ENCODE measurements at regions not wholly inside any gene's neighbourhood (a gene's known extent, or its start where the extent isn't known, plus 50 kb on each side); places are given as distances from the start of the nearest gene placed in this dataset.

GRCh38 chr13:64675255-64675892 lies 2554.8 kb downstream of the PCDH9 start:
- TF ChIP-seq, protein P1, sequence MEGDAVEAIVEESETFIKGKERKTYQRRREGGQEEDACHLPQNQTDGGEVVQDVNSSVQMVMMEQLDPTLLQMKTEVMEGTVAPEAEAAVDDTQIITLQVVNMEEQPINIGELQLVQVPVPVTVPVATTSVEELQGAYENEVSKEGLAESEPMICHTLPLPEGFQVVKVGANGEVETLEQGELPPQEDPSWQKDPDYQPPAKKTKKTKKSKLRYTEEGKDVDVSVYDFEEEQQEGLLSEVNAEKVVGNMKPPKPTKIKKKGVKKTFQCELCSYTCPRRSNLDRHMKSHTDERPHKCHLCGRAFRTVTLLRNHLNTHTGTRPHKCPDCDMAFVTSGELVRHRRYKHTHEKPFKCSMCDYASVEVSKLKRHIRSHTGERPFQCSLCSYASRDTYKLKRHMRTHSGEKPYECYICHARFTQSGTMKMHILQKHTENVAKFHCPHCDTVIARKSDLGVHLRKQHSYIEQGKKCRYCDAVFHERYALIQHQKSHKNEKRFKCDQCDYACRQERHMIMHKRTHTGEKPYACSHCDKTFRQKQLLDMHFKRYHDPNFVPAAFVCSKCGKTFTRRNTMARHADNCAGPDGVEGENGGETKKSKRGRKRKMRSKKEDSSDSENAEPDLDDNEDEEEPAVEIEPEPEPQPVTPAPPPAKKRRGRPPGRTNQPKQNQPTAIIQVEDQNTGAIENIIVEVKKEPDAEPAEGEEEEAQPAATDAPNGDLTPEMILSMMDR (IDR thresholded peaks at IDR 0.05; ENCODE audit: insufficient read depth, low read depth, low read length, missing control alignments): no peak
- peak; percentile 92 for DNase-seq (ENCODE audit: low read depth)
- no peak overlapping the region for H3K4me3 ChIP-seq (ENCODE audit: low read length)

- no peak overlapping the region for H3K4me3 ChIP-seq (ENCODE audit: low read length)
- no peak for DNase-seq (ENCODE audit: low read depth)
- TF ChIP-seq, protein P1 (IDR thresholded peaks at IDR 0.05; ENCODE audit: insufficient read depth, low read depth, low read length, missing control alignments): no peak
Measured at GRCh38 chr13:64674126-64674525, 2556.0 kb downstream of the PCDH9 start.

- no peak overlapping the region for H3K4me3 ChIP-seq (ENCODE audit: low read length)
- peak; percentile 82 for DNase-seq (ENCODE audit: low read depth)
- TF ChIP-seq, protein P1 (IDR thresholded peaks at IDR 0.05; ENCODE audit: insufficient read depth, low read depth, low read length, missing control alignments): no peak
Measured at GRCh38 chr13:64672751-64673150, 2557.4 kb downstream of the PCDH9 start.

DNA sequence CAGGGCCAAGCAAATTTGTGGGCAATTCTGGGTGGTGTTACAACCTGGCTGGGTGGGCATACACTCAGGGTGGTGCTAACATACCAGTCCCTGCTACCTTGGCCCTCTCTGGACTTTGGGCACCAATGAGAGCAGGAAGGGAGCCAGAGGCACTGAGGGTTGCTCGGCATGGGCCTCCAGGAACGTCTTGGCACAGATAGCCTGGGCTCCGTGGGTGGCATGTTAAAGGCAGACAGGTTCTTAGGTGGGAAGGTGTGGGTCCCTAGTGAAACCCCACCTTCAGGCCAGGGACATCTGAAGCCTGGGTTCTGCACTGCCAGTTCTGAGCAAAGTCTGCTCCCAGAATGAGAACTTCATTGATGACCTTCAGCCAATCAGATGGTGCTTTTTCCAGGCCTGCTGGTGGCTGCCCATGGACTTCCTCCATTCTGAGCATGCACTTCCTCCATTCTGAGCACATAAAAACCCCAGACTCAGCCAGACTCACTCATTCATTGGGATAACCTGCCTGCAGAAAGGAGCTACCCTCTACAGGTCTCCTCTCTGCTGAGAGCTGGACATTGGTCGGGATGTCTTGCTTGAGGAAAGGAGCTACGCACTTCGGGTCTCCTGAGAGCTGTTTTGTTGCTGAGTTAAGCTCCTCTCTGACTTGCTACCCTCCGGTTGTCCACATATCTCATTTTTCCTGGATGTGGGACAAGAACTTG lies 2567.1 kb downstream of the PCDH9 start:
- no peak for DNase-seq (ENCODE audit: low read depth)
- no peak overlapping the region for H3K4me3 ChIP-seq (ENCODE audit: low read length)
- TF ChIP-seq, protein P1 (IDR thresholded peaks at IDR 0.05; ENCODE audit: insufficient read depth, low read depth, low read length, missing control alignments): no peak

GRCh38 chr13:64648293-64648692 lies 2581.8 kb downstream of the PCDH9 start:
- TF ChIP-seq, protein P1 (IDR thresholded peaks at IDR 0.05; ENCODE audit: insufficient read depth, low read depth, low read length, missing control alignments): no peak

DNA sequence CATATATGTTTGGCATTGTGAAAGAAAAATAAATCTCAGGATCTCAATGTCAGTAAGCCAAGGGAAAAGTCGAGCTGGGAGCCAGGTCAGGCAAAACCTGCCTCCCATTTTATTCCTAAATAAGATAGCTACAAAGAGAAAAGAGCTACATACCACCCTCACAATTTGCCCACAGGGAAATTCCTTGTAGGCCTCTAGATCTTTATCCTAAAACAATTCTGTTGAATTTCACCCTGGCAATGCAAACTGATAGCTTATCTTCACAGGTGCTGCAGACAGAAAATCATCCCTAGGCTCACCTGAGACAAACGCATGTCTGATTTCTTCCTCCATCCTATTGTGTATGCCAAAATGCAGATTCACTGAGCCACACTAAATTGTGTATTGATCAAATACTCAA lies 2587.1 kb downstream of the PCDH9 start:
- DNase-seq (ENCODE audit: low read depth): no peak
- no peak overlapping the region for H3K4me3 ChIP-seq (ENCODE audit: low read length)
- TF ChIP-seq, protein P1 (IDR thresholded peaks at IDR 0.05; ENCODE audit: insufficient read depth, low read depth, low read length, missing control alignments): no peak

More at GRCh38 chr13:64648293-64648692, 2581.8 kb downstream of the PCDH9 start:
- H3K4me3 ChIP-seq (ENCODE audit: low read length): no peak overlapping the region
- DNase-seq (ENCODE audit: low read depth): no peak

Data from epithelial cell of esophagus (primary cell).